Stomach (tissue), 4 donors: ENCODE measurements at regions not wholly inside any gene's neighbourhood (a gene's known extent, or its start where the extent isn't known, plus 50 kb on each side); places are given as distances from the start of the nearest gene placed in this dataset.

Experiments used
- POLR2AphosphoS5 ChIP-seq, 3 donors: sonication (generic); formaldehyde crosslinking; IDR thresholded peaks; one replicate each; pipeline ENCODE4 v1.6.1; 2016; ENCODE audit warnings: antibody characterized with exemption in 3 of 3
- TF ChIP-seq, protein P1 (sequence below), 7 experiments: fragments of 450-650 bp in 4 of 7; fragments of 200-600 bp in 3 of 7; sonication (generic) in 3 of 7; IDR thresholded peaks; one replicate each; pipeline ENCODE4 v1.5.1; 2016 to 2019; ENCODE audit warnings: antibody characterized with exemption in 7 of 7, control low read depth in 2 of 7, mild to moderate bottlenecking in 1 of 7

DNA sequence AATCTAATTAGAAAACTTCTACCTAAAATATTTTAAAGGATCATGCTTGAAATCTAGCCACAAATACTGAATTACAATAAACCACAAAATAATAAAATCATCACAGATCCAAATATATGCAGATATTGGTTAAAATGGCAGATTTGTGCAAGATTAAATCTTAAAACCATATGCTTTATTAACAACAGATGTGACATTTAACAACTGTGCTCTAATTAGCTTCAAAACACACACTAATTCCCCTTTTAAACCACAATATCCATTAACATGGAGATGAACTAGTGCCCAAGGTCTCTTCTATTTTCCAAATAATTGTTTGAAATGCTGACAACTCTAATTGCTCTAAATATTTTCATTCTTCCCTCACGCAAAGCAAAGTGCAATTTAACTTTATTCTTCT, 1530.3 kb downstream of the SI start:
- TF ChIP-seq, protein P1, sequence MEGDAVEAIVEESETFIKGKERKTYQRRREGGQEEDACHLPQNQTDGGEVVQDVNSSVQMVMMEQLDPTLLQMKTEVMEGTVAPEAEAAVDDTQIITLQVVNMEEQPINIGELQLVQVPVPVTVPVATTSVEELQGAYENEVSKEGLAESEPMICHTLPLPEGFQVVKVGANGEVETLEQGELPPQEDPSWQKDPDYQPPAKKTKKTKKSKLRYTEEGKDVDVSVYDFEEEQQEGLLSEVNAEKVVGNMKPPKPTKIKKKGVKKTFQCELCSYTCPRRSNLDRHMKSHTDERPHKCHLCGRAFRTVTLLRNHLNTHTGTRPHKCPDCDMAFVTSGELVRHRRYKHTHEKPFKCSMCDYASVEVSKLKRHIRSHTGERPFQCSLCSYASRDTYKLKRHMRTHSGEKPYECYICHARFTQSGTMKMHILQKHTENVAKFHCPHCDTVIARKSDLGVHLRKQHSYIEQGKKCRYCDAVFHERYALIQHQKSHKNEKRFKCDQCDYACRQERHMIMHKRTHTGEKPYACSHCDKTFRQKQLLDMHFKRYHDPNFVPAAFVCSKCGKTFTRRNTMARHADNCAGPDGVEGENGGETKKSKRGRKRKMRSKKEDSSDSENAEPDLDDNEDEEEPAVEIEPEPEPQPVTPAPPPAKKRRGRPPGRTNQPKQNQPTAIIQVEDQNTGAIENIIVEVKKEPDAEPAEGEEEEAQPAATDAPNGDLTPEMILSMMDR (IDR thresholded peaks at IDR 0.05): no peak
- TF ChIP-seq POLR2AphosphoS5 (IDR thresholded peaks at IDR 0.05): no peak
